HG03045 (cell line): ENCODE measurements at regions not wholly inside any gene's neighbourhood (a gene's known extent, or its start where the extent isn't known, plus 50 kb on each side); places are given as distances from the start of the nearest gene placed in this dataset.
A peak's percentile ranks its signal among the peaks of the same experiment; 100 is the strongest.

Source experiments
- ATAC-seq: cut with Tn5 transposase; IDR thresholded peaks from one replicate; pipeline ENCODE4 v1.9.1; 2021; ENCODE audit warnings: mild to moderate bottlenecking, moderate library complexity; ENCODE audit not compliant: unreplicated experiment

GRCh38 chr11:29368126-29368525 lies 648.7 kb downstream of the KCNA4 start:
- ATAC-seq: no peak

DNA sequence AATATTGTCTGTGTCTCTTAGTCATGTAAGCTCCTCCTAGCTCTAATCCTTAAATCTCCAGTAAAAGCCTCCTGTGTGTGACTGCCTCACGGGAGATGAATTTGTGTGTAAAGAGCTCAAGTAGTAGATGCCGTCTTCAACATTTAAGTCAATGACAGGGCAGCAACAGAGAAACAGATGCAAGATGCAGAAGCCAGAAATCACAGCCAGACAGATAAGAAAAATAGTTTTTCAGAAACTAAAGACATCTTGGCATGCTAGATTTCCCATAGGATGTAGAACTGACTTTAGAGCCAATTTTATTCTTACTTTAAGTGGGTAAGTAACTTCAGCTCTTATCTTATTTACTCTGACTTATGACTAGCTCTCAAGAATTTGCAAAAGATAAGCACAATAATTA lies 652.8 kb downstream of the KCNA4 start:
- no peak for ATAC-seq

DNA sequence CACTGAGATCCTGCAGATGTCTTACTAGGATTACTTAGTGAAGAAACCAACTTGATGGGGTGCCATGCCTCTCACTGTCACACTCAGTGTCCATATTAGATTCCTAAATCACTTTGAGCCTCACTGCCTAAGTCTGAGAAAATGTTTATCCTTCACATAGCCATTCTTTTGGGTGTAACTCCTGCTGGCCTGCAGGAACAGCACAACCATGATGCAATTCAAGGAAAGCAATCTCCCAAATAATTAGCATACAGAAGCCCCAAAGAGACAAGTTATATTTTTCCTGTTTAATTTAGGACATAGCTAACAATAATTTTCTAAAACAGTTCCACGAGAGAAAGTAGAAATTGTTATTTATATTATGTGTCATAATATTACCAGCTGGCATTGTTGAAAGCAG lies 655.5 kb downstream of the KCNA4 start:
- ATAC-seq: no peak

- ATAC-seq: no peak
Measured at GRCh38 chr11:29353833-29354232, 663.0 kb downstream of the KCNA4 start.

GRCh38 chr11:29352273-29352795 lies 664.5 kb downstream of the KCNA4 start:
- ATAC-seq: no peak

GRCh38 chr11:29351301-29351873 lies 665.4 kb downstream of the KCNA4 start:
- ATAC-seq: no peak

GRCh38 chr11:29343465-29344333 lies 673.1 kb downstream of the KCNA4 start:
- peak; percentile 95 for ATAC-seq

GRCh38 chr11:29336727-29337575 lies 679.9 kb downstream of the KCNA4 start:
- ATAC-seq: no peak

- ATAC-seq: no peak
Measured at GRCh38 chr11:29334776-29335130, 682.1 kb downstream of the KCNA4 start.

DNA sequence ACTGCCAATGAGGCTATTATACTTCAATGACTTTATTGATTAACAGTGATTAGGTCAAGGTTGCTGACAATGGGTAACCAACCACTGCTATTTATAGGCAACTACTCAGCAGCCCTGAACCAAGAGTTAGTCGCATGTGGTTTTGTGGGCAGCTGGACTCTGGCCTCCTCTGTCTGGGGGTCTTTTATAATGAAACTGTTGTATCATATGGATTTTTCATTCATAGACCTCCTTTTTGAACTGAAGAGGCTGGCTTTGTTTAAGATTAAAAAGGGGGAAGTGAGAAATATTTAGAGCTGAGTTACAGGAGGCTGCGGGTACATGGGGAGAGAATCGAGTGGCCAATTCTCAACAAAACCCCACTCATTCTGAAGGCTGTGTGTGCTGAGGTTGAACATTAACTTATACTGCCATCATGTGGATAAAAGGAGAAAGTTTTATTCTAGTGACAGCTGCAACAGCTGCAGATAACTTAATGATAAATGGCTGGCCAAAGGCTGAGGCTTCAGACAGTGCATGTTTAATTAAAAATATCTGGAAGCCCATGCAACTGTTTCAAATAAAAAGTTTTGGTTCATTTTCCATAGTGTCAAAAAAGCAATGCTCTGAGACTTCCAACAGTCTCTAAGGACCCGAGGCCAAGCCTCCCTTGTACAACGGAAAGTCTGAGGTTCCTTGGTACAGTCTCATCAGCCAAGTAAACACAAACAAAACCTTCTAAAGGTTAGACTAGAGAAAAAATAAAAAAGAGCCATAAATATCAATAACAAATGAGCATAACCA lies 682.6 kb downstream of the KCNA4 start:
- ATAC-seq: peak; percentile 73

- no peak for ATAC-seq
Measured at GRCh38 chr11:29331451-29332010, 685.3 kb downstream of the KCNA4 start.

DNA sequence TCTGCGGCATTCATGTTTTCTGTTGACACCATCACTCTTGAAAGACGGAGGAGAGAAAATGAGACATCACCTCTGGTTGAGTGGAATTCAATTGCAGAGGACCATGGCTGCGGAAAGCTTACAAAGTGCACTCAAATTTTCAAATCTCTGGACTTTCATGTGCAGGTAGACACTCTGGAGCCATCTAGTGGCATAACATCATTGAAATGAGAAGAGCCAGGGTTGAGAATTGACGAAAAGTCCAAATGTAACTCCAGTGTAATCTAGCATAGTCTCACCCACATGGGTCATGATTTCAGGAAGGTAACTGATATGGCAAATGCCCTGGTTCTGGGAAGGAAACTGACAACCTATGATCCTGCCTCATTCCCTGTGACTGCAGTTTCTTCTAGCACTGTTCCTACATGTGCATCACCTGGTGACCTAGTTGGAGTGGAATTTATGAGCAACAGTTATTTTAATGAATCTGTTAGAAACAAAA lies 687.8 kb downstream of the KCNA4 start:
- no peak for ATAC-seq

DNA sequence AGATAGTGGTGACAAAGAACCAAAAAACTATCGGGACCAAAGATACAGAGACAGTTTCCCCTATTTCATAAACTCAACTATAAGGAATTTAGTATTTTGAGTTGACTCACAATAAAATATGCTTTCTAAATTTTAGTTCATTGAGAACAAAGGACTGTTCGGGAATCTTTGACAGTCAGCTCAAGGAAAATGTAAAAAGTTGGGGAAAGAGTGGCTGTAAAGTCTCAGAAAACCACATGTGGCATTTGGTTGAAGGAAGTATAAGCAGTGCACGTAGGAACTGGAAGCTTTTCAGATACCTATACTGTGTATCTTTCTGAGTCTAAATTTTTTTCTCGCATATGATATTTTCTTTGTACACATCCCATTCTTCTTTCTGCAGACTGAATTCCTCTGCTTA lies 688.9 kb downstream of the KCNA4 start:
- no peak for ATAC-seq

DNA sequence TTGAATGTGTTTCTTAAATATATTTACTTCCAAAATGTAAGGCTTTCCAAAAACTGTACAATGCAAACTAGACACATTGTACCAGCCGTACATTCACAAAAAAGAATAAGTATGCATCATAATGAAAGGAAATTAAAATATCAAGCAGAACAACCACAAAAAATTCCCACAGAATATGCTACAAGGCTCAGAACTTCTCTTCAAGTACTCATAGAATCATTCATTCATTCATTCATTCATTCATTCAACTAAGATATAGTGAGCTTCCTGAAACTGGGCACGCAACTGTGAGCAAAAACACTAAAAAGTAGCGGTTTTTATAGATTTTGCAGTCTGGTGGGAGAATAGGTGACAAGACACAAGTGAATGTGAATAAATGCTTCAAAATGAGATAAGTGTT lies 690.1 kb downstream of the KCNA4 start:
- no peak for ATAC-seq

GRCh38 chr11:29324328-29324727 lies 692.5 kb downstream of the KCNA4 start:
- no peak for ATAC-seq

- ATAC-seq: no peak
Measured at GRCh38 chr11:29321293-29322132, 695.3 kb downstream of the KCNA4 start.

DNA sequence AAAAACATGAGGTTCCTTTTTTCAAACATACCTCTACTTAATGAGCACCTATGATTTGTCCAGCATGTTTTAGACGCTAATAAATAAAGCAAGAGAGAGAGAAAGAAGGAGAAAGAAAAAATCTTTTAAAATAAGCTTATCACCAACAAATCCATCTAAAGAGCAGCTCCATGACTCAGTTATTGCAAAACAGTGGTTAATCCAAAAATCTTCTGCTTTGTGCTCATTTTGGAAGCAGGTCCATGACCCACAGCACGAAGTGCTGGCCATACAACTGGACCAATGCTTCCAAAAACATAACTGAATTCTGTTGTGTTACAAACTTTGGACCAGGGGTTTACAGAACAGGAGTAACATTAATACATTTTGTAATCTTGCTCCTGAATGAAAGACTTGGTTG lies 696.6 kb downstream of the KCNA4 start:
- ATAC-seq: no peak

GRCh38 chr11:29319210-29319609 lies 697.6 kb downstream of the KCNA4 start:
- no peak for ATAC-seq

DNA sequence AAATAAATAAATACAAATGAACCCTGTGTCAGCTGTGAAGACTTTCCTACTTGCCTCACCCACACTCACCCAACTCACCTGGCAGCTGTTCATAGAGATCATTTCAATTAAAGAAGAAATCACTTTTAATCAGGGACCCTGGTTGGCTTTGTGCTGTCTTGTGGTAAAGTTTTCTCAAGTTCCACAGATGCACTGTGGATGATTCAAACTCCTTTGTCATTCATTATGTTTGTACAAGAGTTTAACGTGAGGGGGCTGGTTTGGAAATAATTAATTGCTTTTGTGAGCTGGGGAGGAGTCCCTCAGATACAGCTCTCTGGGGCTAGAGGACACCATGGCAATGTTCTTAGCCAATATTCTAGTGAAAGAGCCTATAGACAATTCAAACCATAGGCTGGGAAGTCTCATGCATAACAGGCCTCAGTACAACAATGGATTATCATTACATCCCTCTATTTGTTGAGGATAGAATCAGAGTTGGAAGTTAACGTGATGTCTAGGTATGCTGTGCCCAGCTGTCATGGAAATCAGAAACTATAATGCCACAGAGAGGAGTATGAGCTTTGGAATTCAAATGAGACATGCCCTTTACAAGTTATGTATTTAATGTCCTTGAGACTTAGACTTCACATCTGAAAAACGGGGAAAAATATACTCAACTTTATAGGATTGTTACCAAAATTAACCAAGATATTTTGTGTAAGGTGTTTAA lies 698.5 kb downstream of the KCNA4 start:
- no peak for ATAC-seq
